ENCODE measurements at regions not wholly inside any gene's neighbourhood (a gene's known extent, or its start where the extent isn't known, plus 50 kb on each side); places are given as distances from the start of the nearest gene placed in this dataset.

GRCh38 chr1:232267092-232267836 lies 362.7 kb downstream of the SIPA1L2 start:
- Mint-ChIP-seq H3K27me3 (ENCODE audit: low read depth) (peaks cover 25% of the 10 kb centered on the region), H3K4me1 (peaks cover 15% of the 10 kb centered on the region), H3K4me3 (no peak overlapping the region), H3K9me3 (no peaks in the 10 kb centered on the region), H3K36me3 (no peaks in the 10 kb centered on the region), H3K27ac (no peak overlapping the region)
- ATAC-seq (no peak), DNase-seq (ENCODE audit: low spot score) (no peak)
- TF ChIP-seq, protein P1, sequence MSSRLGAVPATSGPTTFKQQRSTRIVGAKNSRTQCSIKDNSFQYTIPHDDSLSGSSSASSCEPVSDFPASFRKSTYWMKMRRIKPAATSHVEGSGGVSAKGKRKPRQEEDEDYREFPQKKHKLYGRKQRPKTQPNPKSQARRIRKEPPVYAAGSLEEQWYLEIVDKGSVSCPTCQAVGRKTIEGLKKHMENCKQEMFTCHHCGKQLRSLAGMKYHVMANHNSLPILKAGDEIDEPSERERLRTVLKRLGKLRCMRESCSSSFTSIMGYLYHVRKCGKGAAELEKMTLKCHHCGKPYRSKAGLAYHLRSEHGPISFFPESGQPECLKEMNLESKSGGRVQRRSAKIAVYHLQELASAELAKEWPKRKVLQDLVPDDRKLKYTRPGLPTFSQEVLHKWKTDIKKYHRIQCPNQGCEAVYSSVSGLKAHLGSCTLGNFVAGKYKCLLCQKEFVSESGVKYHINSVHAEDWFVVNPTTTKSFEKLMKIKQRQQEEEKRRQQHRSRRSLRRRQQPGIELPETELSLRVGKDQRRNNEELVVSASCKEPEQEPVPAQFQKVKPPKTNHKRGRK (CRISPR knock-in tag; IDR thresholded peaks at IDR 0.05; ENCODE audit: borderline replicate concordance), result no peak
- TF ChIP-seq ARID4B (CRISPR knock-in tag; IDR thresholded peaks at IDR 0.05; ENCODE audit: borderline replicate concordance) (no peak), GABPB1 (CRISPR knock-in tag; IDR thresholded peaks at IDR 0.05) (no peak), ESRRA (CRISPR knock-in tag; IDR thresholded peaks at IDR 0.05; ENCODE audit: borderline replicate concordance) (no peak), HMGA2 (CRISPR knock-in tag; IDR thresholded peaks at IDR 0.05) (no peak)
- CTCF ChIA-PET, result no interaction called here
- POLR2A ChIA-PET, result no interaction called here

DNA sequence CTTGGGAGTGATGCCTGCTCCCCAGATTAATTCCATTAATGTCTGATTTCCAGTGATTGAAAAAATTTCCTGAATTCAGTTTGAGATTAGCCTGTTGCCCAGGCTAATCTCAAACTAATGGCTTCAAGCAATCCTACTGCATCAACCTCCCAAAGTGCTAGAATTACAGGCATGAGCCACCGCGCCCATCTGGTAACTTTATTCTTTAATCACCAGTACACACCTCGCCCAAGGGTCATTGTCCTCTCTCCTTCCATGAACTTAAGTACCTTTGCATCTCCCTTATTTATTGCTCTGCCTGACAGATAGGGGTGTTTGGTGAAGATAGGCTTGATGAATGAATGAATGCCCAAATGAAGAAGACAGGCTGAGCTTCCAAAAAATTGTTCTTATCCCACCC lies 366.5 kb downstream of the SIPA1L2 start:
- ChIA-PET POLR2A (interaction anchor here (0.7 to 1.4 kb wide), 2 partner anchors 11 to 119 kb away, joined by 3 read pairs; no protein-coding TSS in a partner anchor), CTCF (no interaction called here)
- H3K27me3 Mint-ChIP-seq (ENCODE audit: low read depth), result peaks cover 54% of the 10 kb centered on the region
- H3K9me3 Mint-ChIP-seq, result no peaks in the 10 kb centered on the region
- TF ChIP-seq IRF2 (CRISPR knock-in tag; IDR thresholded peaks at IDR 0.05; ENCODE audit: borderline replicate concordance, low read depth), result no peak
- no peak for TF ChIP-seq NR1H2 (CRISPR knock-in tag; IDR thresholded peaks at IDR 0.05)
- no peak for TF ChIP-seq ZNF317 (CRISPR knock-in tag; IDR thresholded peaks at IDR 0.05; ENCODE audit: borderline replicate concordance, low read depth)
- TF ChIP-seq KAT7 (CRISPR knock-in tag; IDR thresholded peaks at IDR 0.05; ENCODE audit: borderline replicate concordance), result no peak
- TF ChIP-seq IRF1 (CRISPR knock-in tag; IDR thresholded peaks at IDR 0.05), result no peak
- TF ChIP-seq E2F1 (CRISPR knock-in tag; IDR thresholded peaks at IDR 0.05), result no peak
- TF ChIP-seq GRHL2 (CRISPR knock-in tag; IDR thresholded peaks at IDR 0.05; ENCODE audit: insufficient replicate concordance, severe bottlenecking), result no peak
- no peak for TF ChIP-seq ZNF121 (CRISPR knock-in tag; IDR thresholded peaks at IDR 0.05)
- TF ChIP-seq, protein P1 (CRISPR knock-in tag; IDR thresholded peaks at IDR 0.05; ENCODE audit: borderline replicate concordance), result no peak
- no peak for TF ChIP-seq CREB1 (CRISPR knock-in tag; IDR thresholded peaks at IDR 0.05)
- no peak for DNase-seq (ENCODE audit: low spot score)
- no peak overlapping the region for H3K4me3 Mint-ChIP-seq
- no peak overlapping the region for H3K27ac Mint-ChIP-seq
- ATAC-seq, result no peak
- no peaks in the 10 kb centered on the region for H3K36me3 Mint-ChIP-seq
- peaks cover 32% of the 10 kb centered on the region for H3K4me1 Mint-ChIP-seq
